ENCODE measurements at regions not wholly inside any gene's neighbourhood (a gene's known extent, or its start where the extent isn't known, plus 50 kb on each side); places are given as distances from the start of the nearest gene placed in this dataset.

DNA sequence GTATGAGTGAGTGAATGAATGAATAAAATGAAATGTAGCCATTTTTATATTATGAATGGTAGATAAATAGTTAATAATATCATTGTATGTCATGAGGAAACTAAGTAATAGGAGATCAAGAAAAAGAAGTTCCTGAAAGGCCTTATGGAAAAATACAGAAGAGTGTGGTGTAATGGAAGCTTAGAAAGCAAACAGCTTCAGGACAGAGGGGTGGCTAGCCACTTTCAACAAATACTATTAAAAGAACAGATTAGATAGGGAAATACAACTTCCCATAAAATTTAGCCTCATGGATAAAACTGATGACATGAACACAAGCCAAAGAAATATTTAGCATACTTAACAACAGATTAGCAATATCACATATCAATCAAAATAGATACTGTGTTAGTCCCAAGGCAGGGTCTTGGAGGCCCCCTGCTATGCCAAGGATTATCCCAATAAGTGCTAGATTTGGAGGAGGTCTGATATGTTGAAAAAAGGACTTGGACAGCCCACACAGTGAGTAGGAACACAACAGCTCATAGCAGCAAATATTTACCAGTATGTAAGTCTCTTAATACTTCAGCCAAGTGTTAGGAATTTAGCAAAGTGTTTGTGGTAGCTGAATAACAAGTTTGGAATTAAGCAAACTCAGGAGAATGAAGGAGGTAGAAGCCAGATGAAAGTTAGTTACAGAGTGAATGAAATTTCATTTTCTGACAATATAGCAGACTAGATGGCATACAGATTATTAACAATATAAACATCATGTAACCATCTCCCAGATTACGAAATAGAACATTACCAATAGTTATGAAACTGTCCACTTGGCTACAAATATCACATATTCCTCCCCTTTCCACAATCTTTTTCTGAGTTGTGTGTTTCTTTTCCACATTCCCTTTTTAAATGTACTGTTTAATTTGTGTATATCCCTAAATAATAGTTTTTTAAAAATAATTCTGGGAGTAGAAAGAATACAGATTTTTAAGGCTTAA lies 1632.0 kb downstream of the PCDH9 start:
- TF ChIP-seq, protein P1, sequence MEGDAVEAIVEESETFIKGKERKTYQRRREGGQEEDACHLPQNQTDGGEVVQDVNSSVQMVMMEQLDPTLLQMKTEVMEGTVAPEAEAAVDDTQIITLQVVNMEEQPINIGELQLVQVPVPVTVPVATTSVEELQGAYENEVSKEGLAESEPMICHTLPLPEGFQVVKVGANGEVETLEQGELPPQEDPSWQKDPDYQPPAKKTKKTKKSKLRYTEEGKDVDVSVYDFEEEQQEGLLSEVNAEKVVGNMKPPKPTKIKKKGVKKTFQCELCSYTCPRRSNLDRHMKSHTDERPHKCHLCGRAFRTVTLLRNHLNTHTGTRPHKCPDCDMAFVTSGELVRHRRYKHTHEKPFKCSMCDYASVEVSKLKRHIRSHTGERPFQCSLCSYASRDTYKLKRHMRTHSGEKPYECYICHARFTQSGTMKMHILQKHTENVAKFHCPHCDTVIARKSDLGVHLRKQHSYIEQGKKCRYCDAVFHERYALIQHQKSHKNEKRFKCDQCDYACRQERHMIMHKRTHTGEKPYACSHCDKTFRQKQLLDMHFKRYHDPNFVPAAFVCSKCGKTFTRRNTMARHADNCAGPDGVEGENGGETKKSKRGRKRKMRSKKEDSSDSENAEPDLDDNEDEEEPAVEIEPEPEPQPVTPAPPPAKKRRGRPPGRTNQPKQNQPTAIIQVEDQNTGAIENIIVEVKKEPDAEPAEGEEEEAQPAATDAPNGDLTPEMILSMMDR (conservative IDR thresholded peaks at IDR 0.05; ENCODE audit: low read depth), result no peak
- ChIA-PET CTCF (interaction anchor here (0.7 kb wide), 1 partner anchor 315 kb away, joined by 3 read pairs; no protein-coding TSS in a partner anchor), POLR2A (ENCODE audit: low non-redundant PET) (no interaction called here)
- no peak overlapping the region for H3K27ac ChIP-seq
- no peak for DNase-seq (ENCODE audit: low spot score)

DNA sequence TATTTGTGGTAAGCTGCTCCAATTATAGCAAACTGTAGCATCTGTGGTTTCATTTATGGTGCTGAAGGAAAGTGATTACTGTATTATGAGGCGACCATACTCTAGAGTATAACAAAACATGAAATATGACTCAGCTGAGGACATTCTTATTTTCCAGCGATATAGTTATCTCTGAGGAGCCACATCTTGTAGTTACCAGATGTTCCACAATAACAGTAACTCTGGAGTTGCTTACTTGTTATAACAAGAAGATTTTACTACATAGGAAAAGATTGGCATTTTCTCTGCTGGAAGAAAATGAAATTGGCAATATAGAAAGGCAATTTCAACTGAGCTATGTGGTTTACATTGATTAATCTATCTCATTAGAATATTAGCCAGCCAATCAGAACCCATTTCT lies 1634.2 kb downstream of the PCDH9 start:
- CTCF ChIA-PET, result no interaction called here
- no peak for DNase-seq (ENCODE audit: low spot score)
- TF ChIP-seq, protein P1 (conservative IDR thresholded peaks at IDR 0.05; ENCODE audit: low read depth), result no peak

DNA sequence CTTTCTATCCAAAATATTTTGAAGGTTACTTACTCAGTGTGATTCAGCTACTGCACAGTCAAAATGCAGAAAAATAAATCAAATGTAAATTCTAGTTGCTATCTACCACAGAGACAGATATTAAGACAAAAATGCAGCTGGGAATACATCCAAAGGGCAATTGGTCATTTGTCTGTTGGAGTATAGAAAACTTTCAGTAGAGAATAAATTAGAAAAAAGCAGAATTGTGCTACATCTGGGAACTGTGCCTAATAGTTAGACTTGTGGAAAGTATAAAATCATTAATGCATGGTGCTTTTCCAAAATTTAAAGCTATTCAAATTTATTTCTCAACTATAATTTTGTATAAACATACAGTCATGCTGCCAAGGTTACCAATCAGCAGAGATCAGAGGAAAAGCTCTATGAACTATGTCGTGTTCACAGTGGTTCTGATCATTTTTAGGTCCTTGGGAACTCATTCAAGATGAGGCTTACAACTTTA lies 1635.8 kb downstream of the PCDH9 start:
- no peak for DNase-seq (ENCODE audit: low spot score)
- H3K27ac ChIP-seq, result no peak overlapping the region
- TF ChIP-seq, protein P1 (conservative IDR thresholded peaks at IDR 0.05; ENCODE audit: low read depth), result no peak
- ChIA-PET POLR2A (ENCODE audit: low non-redundant PET) (no interaction called here), CTCF (no interaction called here)

More for the DNA sequence above, 1634.2 kb downstream of the PCDH9 start:
- no peak overlapping the region for H3K27ac ChIP-seq
- POLR2A ChIA-PET (ENCODE audit: low non-redundant PET), result no interaction called here

DNA sequence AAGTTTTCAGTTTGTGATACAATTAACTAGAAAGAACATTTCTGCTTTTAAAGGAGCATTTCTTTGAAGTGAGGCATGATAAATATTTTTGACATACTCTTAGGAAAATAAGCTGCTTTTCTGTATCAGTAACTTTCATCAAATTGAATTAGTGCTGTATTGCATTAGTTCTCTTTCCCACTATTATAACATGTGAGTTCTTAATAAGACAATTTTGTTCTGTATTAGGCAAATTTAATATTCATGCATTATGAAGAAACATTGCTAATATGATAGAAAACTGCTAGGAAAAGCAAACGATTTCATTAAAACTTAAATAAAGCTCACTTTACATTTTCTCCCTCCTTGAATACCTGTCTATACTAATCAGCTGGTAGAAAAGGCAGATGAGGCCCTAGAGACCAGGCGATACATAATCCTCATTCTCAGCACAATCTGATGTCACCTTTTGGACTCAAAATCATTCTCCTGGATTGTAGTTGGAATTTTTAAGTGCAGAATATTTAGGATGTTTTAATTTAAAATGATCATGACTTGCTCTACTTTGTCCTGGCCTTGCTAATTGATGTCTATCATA lies 1636.8 kb downstream of the PCDH9 start:
- CTCF ChIA-PET, result no interaction called here
- DNase-seq (ENCODE audit: low spot score), result no peak
- POLR2A ChIA-PET (ENCODE audit: low non-redundant PET), result no interaction called here
- TF ChIP-seq, protein P1 (conservative IDR thresholded peaks at IDR 0.05; ENCODE audit: low read depth), result no peak
- no peak overlapping the region for H3K27ac ChIP-seq

DNA sequence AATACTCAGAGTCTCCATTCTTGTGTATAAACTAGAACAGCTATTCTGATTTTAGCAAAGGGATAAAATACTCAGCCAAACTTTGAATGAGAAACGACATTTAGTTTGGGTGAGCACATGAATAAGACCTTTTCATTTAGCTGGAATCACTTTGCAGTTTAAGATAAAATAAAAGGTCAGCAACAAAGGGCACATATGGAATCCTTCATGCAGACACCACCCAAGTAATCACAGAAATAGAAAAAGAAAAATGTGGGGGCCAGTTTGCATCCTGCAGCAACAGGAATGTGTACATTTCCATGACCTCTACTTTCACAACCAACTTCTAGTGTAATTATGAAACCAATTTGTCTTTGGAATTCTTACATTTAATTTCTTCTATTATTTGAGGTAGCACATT lies 1637.4 kb downstream of the PCDH9 start:
- CTCF ChIA-PET, result no interaction called here
- H3K27ac ChIP-seq, result no peak overlapping the region
- TF ChIP-seq, protein P1 (conservative IDR thresholded peaks at IDR 0.05; ENCODE audit: low read depth), result no peak
- POLR2A ChIA-PET (ENCODE audit: low non-redundant PET), result no interaction called here
- DNase-seq (ENCODE audit: low spot score), result no peak

DNA sequence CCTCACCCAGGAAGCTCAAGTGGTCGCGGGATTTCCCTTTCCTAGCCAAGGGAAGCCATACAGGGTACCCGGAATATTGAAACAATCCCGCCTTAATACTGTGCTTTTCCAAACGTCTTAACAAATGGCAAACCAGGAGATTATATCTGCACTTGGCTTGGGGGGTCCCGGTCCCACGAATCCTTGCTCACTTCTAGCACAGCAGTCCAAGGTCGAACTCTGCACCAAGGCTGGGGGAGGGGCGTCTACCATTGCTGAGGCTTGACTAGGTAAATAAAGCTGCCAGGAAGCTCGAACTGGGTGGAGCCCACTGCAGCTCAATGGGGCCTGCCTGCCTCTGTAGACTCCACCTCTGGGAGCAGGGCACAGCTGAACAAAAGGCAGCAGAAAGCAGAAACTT lies 1644.8 kb downstream of the PCDH9 start:
- no peak overlapping the region for H3K27ac ChIP-seq
- TF ChIP-seq, protein P1 (conservative IDR thresholded peaks at IDR 0.05; ENCODE audit: low read depth), result no peak
- POLR2A ChIA-PET (ENCODE audit: low non-redundant PET), result no interaction called here
- no peak for DNase-seq (ENCODE audit: low spot score)
- CTCF ChIA-PET, result no interaction called here
